H9 (cell line): ENCODE measurements at regions not wholly inside any gene's neighbourhood (a gene's known extent, or its start where the extent isn't known, plus 50 kb on each side); places are given as distances from the start of the nearest gene placed in this dataset.
A peak's percentile ranks its signal among the peaks of the same experiment; 100 is the strongest.

Experiments
- DNase-seq: peaks from one replicate; pipeline ENCODE4 v3.0.0-alpha.2; 2017
- H2AFZ ChIP-seq: one replicate; pipeline ENCODE4 v1.6.1; 2013; ENCODE audit warnings: mild to moderate bottlenecking, low read length, control low read depth, moderate library complexity
- H2AK5ac ChIP-seq: 2 replicates; pipeline ENCODE4 v1.6.1; 2013; ENCODE audit warnings: low read length, control low read depth, mixed read lengths; ENCODE audit not compliant: insufficient read length
- H2BK120ac ChIP-seq: one replicate; pipeline ENCODE4 v1.6.1; 2013; ENCODE audit warnings: low read depth, mild to moderate bottlenecking, low read length, control low read depth, inconsistent platforms; ENCODE audit not compliant: poor library complexity, severe bottlenecking
- H2BK12ac ChIP-seq: 2 replicates; pipeline ENCODE4 v1.6.1; 2013; ENCODE audit warnings: low read length, control low read depth, mixed read lengths, low read depth; ENCODE audit not compliant: insufficient read length
- H2BK15ac ChIP-seq: 2 replicates; pipeline ENCODE4 v1.6.1; 2013; ENCODE audit warnings: low read depth, low read length, control low read depth
- H2BK20ac ChIP-seq: one replicate; pipeline ENCODE4 v1.6.1; 2013; ENCODE audit warnings: low read depth, mild to moderate bottlenecking, low read length, control low read depth, inconsistent platforms; ENCODE audit not compliant: poor library complexity, severe bottlenecking
- H2BK5ac ChIP-seq: 2 replicates; pipeline ENCODE4 v1.6.1; 2013; ENCODE audit warnings: low read length, control low read depth, mixed read lengths; ENCODE audit not compliant: insufficient read length
- H3K14ac ChIP-seq: 2 replicates; pipeline ENCODE4 v1.6.1; 2013; ENCODE audit warnings: low read length, control low read depth; ENCODE audit not compliant: insufficient read depth
- H3K18ac ChIP-seq: 2 replicates; pipeline ENCODE4 v1.6.1; 2013; ENCODE audit warnings: low read depth, mild to moderate bottlenecking, mixed read lengths, low read length, control low read depth; ENCODE audit not compliant: insufficient read length
- H3K23ac ChIP-seq: 2 replicates; pipeline ENCODE4 v1.6.1; 2013; ENCODE audit warnings: low read length, control low read depth, mixed read lengths, low read depth; ENCODE audit not compliant: insufficient read length
- H3K23me2 ChIP-seq: 2 replicates; pipeline ENCODE4 v1.6.1; 2013; ENCODE audit warnings: low read depth, mild to moderate bottlenecking, mixed read lengths, low read length, control low read depth; ENCODE audit not compliant: insufficient read length, poor library complexity, severe bottlenecking
- H3K27ac ChIP-seq: 2 replicates; pipeline ENCODE4 v1.5.1; 2013; ENCODE audit warnings: low read length, control low read depth, mixed read lengths, low read depth; ENCODE audit not compliant: insufficient read length
- H3K27me3 ChIP-seq: 2 replicates; pipeline ENCODE4 v1.6.1; 2013; ENCODE audit warnings: low read length, control low read depth, inconsistent platforms; ENCODE audit not compliant: insufficient read depth
- H3K4ac ChIP-seq: 2 replicates; pipeline ENCODE4 v1.6.1; 2013; ENCODE audit warnings: low read depth, mild to moderate bottlenecking, control low read depth, inconsistent platforms, low read length, moderate library complexity
- H3K4me1 ChIP-seq: 2 replicates; pipeline ENCODE4 v1.6.1; 2013; ENCODE audit warnings: low read length, control low read depth, inconsistent platforms; ENCODE audit not compliant: insufficient read depth
- H3K4me2 ChIP-seq: 2 replicates; pipeline ENCODE4 v1.6.1; 2013; ENCODE audit warnings: low read length, control low read depth, mixed read lengths; ENCODE audit not compliant: insufficient read length, insufficient read depth
- H3K56ac ChIP-seq: 2 replicates; pipeline ENCODE4 v1.6.1; 2013; ENCODE audit warnings: low read depth, mild to moderate bottlenecking, mixed read lengths, low read length, control low read depth; ENCODE audit not compliant: insufficient read length
- H3K79me1 ChIP-seq: 2 replicates; pipeline ENCODE4 v1.6.1; 2013; ENCODE audit warnings: low read depth, mild to moderate bottlenecking, moderate library complexity, low read length, control low read depth, inconsistent platforms; ENCODE audit not compliant: insufficient read depth, poor library complexity, severe bottlenecking
- H3K79me2 ChIP-seq: 2 replicates; pipeline ENCODE4 v1.6.1; 2013; ENCODE audit warnings: low read length, control low read depth, inconsistent platforms; ENCODE audit not compliant: insufficient read depth
- H3K9ac ChIP-seq: 2 replicates; pipeline ENCODE4 v1.6.1; 2013; ENCODE audit warnings: low read length, control low read depth, mixed read lengths; ENCODE audit not compliant: insufficient read length; ENCODE audit errors: extremely low read depth
- H3K9me3 ChIP-seq: one replicate; pipeline ENCODE4 v1.6.1; 2013; ENCODE audit warnings: low read depth, low read length, inconsistent platforms; ENCODE audit not compliant: control insufficient read depth
- H3T11ph ChIP-seq: one replicate; pipeline ENCODE4 v1.6.1; 2013; ENCODE audit warnings: mild to moderate bottlenecking, low read length, control low read depth, inconsistent platforms
- H4K20me1 ChIP-seq: one replicate; pipeline ENCODE4 v1.6.1; 2013; ENCODE audit not compliant: control insufficient read depth, insufficient read length, insufficient read depth
- H4K5ac ChIP-seq: 2 replicates; pipeline ENCODE4 v1.6.1; 2013; ENCODE audit warnings: low read depth, mild to moderate bottlenecking, mixed read lengths, low read length, control low read depth; ENCODE audit not compliant: insufficient read length
- H4K8ac ChIP-seq: replicated peaks from 2 replicates; pipeline ENCODE4 v1.6.1; 2013; ENCODE audit warnings: low read length, control low read depth, mixed read lengths, low read depth; ENCODE audit not compliant: insufficient read length
- H4K91ac ChIP-seq: 2 replicates; pipeline ENCODE4 v1.6.1; 2013; ENCODE audit warnings: low read depth, mild to moderate bottlenecking, moderate library complexity, mixed read lengths, low read length, control low read depth; ENCODE audit not compliant: insufficient read length
- H3K27ac Mint-ChIP-seq, 3 experiments: 2 replicates in 2 of 3; 3 replicates in 1 of 3; pipeline ENCODE4 v1.8.0; 2020 to 2021; ENCODE audit warnings: mixed read lengths in 3 of 3, mild to moderate bottlenecking in 1 of 3, moderate library complexity in 1 of 3
- H3K27me3 Mint-ChIP-seq: 2 replicates; pipeline ENCODE4 v1.8.0; 2021; ENCODE audit warnings: low read depth, mild to moderate bottlenecking, moderate library complexity, mixed read lengths
- H3K36me3 Mint-ChIP-seq, 3 experiments: 2 replicates in 2 of 3; 3 replicates in 1 of 3; pipeline ENCODE4 v1.8.0; 2020 to 2021; ENCODE audit warnings: low read depth in 3 of 3, mixed read lengths in 3 of 3; ENCODE audit not compliant: insufficient read depth in 1 of 3
- H3K4me1 Mint-ChIP-seq, 2 experiments: 2 replicates each; pipeline ENCODE4 v1.8.0; 2020; ENCODE audit warnings: mixed read lengths in 2 of 2
- H3K4me3 Mint-ChIP-seq, 2 experiments: 2 replicates in 1 of 2; 3 replicates in 1 of 2; pipeline ENCODE4 v1.8.0; 2020 to 2021; ENCODE audit warnings: mild to moderate bottlenecking in 2 of 2, mixed read lengths in 2 of 2, moderate library complexity in 1 of 2
- H3K9me3 Mint-ChIP-seq, 2 experiments: 2 replicates in 1 of 2; 3 replicates in 1 of 2; pipeline ENCODE4 v1.8.0; 2020; ENCODE audit warnings: mild to moderate bottlenecking in 2 of 2, mixed read lengths in 2 of 2, moderate library complexity in 1 of 2
- CTCF ChIP-seq: fragments of 200-600 bp; sonication (generic); conservative IDR thresholded peaks from 3 replicates; pipeline ENCODE4 v1.8.0; 2021; ENCODE audit warnings: antibody characterized with exemption, mild to moderate bottlenecking
- WGBS: extraction: QIAGEN DNeasy Blood & Tissue Kit; methylation state at CpG from one replicate; pipeline ENCODE4 v1.1.7; 2013; ENCODE audit warnings: missing lambda C conversion rate, low lambda C conversion rate, mixed read lengths; ENCODE audit not compliant: insufficient read length; ENCODE audit errors: extremely low coverage; 5-methylcytosine and 5-hydroxymethylcytosine counted together

- Mint-ChIP-seq H3K27me3 (no peaks in the 10 kb centered on the region), H3K36me3 (no peaks in the 10 kb centered on the region), H3K4me1 (no peaks in the 10 kb centered on the region), H3K9me3 (no peaks in the 10 kb centered on the region), H3K4me3 (no peak overlapping the region), H3K27ac (peak overlapping the region in 1 of 3 experiments; percentile 76; a peak in 1 of 7 replicates)
- Histone ChIP-seq H2AK5ac (no peak overlapping the region), H3K4me2 (no peak overlapping the region), H3K27me3 (no peaks in the 10 kb centered on the region), H3K18ac (no peak overlapping the region), H3K4ac (no peak overlapping the region), H4K91ac (no peak overlapping the region), H3K56ac (no peak overlapping the region), H4K5ac (no peak overlapping the region), H2AFZ (no peak overlapping the region), H2BK120ac (no peak overlapping the region), H3K27ac (no peak overlapping the region), H3K23me2 (no peaks in the 10 kb centered on the region), H3K4me1 (no peaks in the 10 kb centered on the region), H3K9me3 (no peaks in the 10 kb centered on the region), H4K20me1 (no peaks in the 10 kb centered on the region), H4K8ac (no peak overlapping the region), H3K9ac (no peak overlapping the region), H3K79me1 (no peaks in the 10 kb centered on the region), H3K79me2 (no peaks in the 10 kb centered on the region), H2BK20ac (no peak overlapping the region), H2BK5ac (no peak overlapping the region), H2BK12ac (no peak overlapping the region), H2BK15ac (no peak overlapping the region), H3K23ac (no peak overlapping the region), H3T11ph (no peak overlapping the region), H3K14ac (no peak overlapping the region)
- WGBS: no CpG with 5 or more reads among the region's 13 CpGs
- no peak for DNase-seq
- peak; percentile 42; the same call in 2 of the 3 replicates for TF ChIP-seq CTCF
Observed at GRCh38 chr5:167608390-167609272, 682.8 kb upstream of the WWC1 start.
